RWPE1 (cell line): ENCODE measurements at regions not wholly inside any gene's neighbourhood (a gene's known extent, or its start where the extent isn't known, plus 50 kb on each side); places are given as distances from the start of the nearest gene placed in this dataset.
"Not testable (repeated sequence)": the region's sequence is repeated elsewhere in the genome, so short reads cannot be mapped to it uniquely, and the experiment has no call there.

Experiments
- CTCF ChIA-PET: fragments of 350-600 bp; sonication (Branson Sonifier 250); formaldehyde crosslinking; extraction: SDS; loops from one replicate; lab custom pipeline; 2021; lab: Yijun Ruan, JAX
- POLR2A ChIA-PET: fragments of 400-600 bp; formaldehyde crosslinking; extraction: SDS; loops from one replicate; lab custom pipeline; 2020; ENCODE audit warnings: antibody characterized with exemption; ENCODE audit not compliant: low non-redundant PET; lab: Yijun Ruan, JAX
- DNase-seq: peaks from one replicate; pipeline ENCODE4 v3.0.0; 2012; ENCODE audit warnings: low spot score
- H3K27ac ChIP-seq: fragments of 450-650 bp; 2 replicates; pipeline ENCODE4 v1.5.1; 2017
- CTCF ChIP-seq: fragments of 450-650 bp; conservative IDR thresholded peaks from 2 replicates; pipeline ENCODE4 v1.5.1; 2017; ENCODE audit warnings: low read depth, mild to moderate bottlenecking

DNA sequence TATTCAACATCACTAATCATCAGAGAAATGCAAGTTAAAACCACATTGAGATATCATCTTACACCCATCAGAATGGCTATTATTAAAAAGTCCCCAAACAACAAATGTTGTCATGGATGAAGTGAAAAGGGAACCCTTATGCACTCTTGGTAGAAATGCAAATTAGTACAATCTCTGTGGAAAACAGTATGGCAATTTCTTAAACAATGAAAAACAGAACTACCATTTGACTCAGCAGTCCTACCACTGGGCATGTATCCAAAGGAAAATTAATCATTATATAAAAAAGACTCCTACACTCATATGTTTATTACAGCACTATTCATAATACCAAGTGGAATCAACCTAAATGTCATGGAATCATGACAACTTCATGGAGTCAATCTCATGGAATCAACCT, 611.3 kb upstream of the GJE1 start:
- no peak for TF ChIP-seq CTCF
- DNase-seq = no peak
- POLR2A ChIA-PET = no interaction called here
- CTCF ChIA-PET = no interaction called here
- H3K27ac ChIP-seq = no peak overlapping the region

DNA sequence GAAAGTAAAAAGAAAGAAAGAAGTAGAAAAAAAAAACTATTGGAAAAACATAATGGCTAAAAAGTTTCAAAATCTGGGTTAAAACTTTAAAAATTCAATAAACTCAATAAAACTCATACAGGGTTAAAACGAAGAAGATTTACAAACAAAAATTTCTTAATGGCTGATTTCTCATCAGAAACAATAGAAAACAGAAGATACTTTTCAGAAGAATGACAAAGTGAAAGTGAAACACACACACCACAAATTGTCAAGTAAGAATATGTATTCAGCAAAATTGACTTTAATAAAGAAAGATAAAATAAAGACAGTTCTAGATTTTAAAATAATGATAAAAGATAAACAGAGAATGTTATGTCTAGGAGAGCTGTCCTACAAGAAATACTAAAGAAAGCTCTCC, 618.9 kb upstream of the GJE1 start:
- DNase-seq = no peak
- POLR2A ChIA-PET = no interaction called here
- CTCF ChIA-PET = no interaction called here
- TF ChIP-seq CTCF = no peak
- no peak overlapping the region for H3K27ac ChIP-seq

- DNase-seq = no peak
- TF ChIP-seq CTCF = no peak
- no peak overlapping the region for H3K27ac ChIP-seq
- ChIA-PET CTCF (no interaction called here), POLR2A (no interaction called here)
Measured at GRCh38 chr6:141510803-141511202, 621.9 kb upstream of the GJE1 start.

- POLR2A ChIA-PET, H3K27ac ChIP-seq, CTCF ChIA-PET, DNase-seq: not testable (repeated sequence)
Measured at GRCh38 chr6:141506062-141506461, 626.7 kb upstream of the GJE1 start.

DNA sequence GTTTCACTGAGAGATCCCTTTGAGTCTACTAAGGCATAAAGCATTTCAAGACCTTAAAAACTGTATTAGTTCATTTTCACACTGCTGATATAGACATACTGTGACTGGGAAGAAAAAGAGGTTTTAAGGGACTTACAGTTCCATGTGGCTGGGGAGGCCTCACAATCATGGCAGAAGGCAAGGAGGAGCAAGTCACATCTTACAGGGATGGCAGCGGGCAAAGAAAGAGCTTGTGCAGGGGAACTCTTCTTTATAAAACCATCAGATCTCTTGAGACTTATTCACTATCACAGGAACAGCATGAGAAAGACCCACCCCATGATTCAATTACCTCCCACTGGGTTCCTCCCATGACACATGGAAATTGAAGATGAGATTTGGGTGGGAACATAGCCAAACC, 628.4 kb upstream of the GJE1 start:
- CTCF ChIA-PET, POLR2A ChIA-PET, DNase-seq, H3K27ac ChIP-seq: not testable (repeated sequence)

- DNase-seq = no peak
- no peak overlapping the region for H3K27ac ChIP-seq
- ChIA-PET CTCF (no interaction called here), POLR2A (no interaction called here)
- no peak for TF ChIP-seq CTCF
Measured at GRCh38 chr6:141501616-141502015, 631.1 kb upstream of the GJE1 start.

DNA sequence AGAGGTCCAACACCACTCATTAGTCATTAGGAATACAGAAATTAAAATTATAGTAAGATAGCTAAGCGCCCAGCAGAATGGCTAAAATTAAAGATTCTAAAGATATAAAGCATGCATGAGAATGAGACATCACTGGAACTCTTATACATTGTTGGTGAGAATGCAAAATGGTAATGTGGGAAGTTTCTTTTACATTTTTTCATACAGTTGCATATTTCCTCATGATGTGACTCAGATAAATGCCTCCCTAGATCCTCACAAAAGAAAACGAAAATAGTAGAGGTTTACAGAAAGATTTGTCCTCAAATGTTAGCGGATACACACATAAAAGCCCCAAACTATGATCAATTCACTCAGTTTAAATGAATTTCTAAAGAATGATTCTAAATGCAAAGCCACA, 633.7 kb upstream of the GJE1 start:
- POLR2A ChIA-PET = no interaction called here
- TF ChIP-seq CTCF = no peak

GRCh38 chr6:141492521-141493284, 640.0 kb upstream of the GJE1 start:
- POLR2A ChIA-PET = no interaction called here
- no peak for TF ChIP-seq CTCF
- no peak for DNase-seq

More for the DNA sequence above, 633.7 kb upstream of the GJE1 start:
- DNase-seq = no peak
- CTCF ChIA-PET = no interaction called here
- H3K27ac ChIP-seq = no peak overlapping the region

More at GRCh38 chr6:141492521-141493284, 640.0 kb upstream of the GJE1 start:
- H3K27ac ChIP-seq = no peak overlapping the region
- CTCF ChIA-PET = no interaction called here
